A673 (cell line): ENCODE measurements at regions not wholly inside any gene's neighbourhood (a gene's known extent, or its start where the extent isn't known, plus 50 kb on each side); places are given as distances from the start of the nearest gene placed in this dataset.
A peak's percentile ranks its signal among the peaks of the same experiment; 100 is the strongest.

Source experiments
- BruUV-seq: library from RNA; stranded (reverse); fragments of 400-500 nt; replicated peaks from 2 replicates; lab custom pipeline; 2021; lab: Mats Ljungman, UMichigan
- CTCF ChIA-PET: fragments of 300-600 bp; sonication (Branson Sonifier 250); formaldehyde crosslinking; loops from one replicate; lab custom pipeline; 2022; ENCODE audit warnings: antibody characterized with exemption; lab: Charles Lee
- POLR2A ChIA-PET: fragments of 300-600 bp; sonication (Branson Sonifier 250); formaldehyde crosslinking; loops from one replicate; lab custom pipeline; 2022; ENCODE audit warnings: antibody characterized with exemption; ENCODE audit not compliant: low non-redundant PET; lab: Charles Lee
- DNase-seq: peaks from one replicate; pipeline ENCODE4 v3.0.0-alpha.2; 2015; ENCODE audit warnings: low spot score
- H3K27ac ChIP-seq: fragments of 200-600 bp; sonication (generic); 2 replicates; pipeline ENCODE4 v1.5.1; 2016; ENCODE audit warnings: mixed run types, low read depth, mild to moderate bottlenecking, mixed read lengths, antibody characterized with exemption, low read length; ENCODE audit not compliant: poor library complexity, severe bottlenecking
- H3K27me3 ChIP-seq: fragments of 200-600 bp; sonication (generic); replicated peaks from 2 replicates; pipeline ENCODE4 v1.6.1; 2017; ENCODE audit warnings: mixed run types, low read depth, mild to moderate bottlenecking, mixed read lengths, antibody characterized with exemption, low read length; ENCODE audit not compliant: insufficient read depth, poor library complexity
- H3K36me3 ChIP-seq: fragments of 200-600 bp; sonication (generic); 2 replicates; pipeline ENCODE4 v1.6.1; 2016; ENCODE audit warnings: mixed run types, mild to moderate bottlenecking, mixed read lengths, antibody characterized with exemption, low read length; ENCODE audit not compliant: insufficient read depth, poor library complexity, severe bottlenecking
- H3K4me1 ChIP-seq: fragments of 200-600 bp; sonication (generic); 2 replicates; pipeline ENCODE4 v1.6.1; 2017; ENCODE audit warnings: mixed run types, mild to moderate bottlenecking, mixed read lengths, antibody characterized with exemption, low read length; ENCODE audit not compliant: insufficient read depth, poor library complexity, severe bottlenecking
- H3K4me3 ChIP-seq: fragments of 200-600 bp; sonication (generic); 2 replicates; pipeline ENCODE4 v1.5.1; 2016; ENCODE audit warnings: low read depth, mixed run types, mild to moderate bottlenecking, mixed read lengths, low read length; ENCODE audit not compliant: poor library complexity, severe bottlenecking
- H3K9me3 ChIP-seq: fragments of 200-600 bp; sonication (generic); 2 replicates; pipeline ENCODE4 v1.6.1; 2016; ENCODE audit warnings: mixed run types, low read depth, mild to moderate bottlenecking, mixed read lengths, antibody characterized with exemption, low read length; ENCODE audit not compliant: poor library complexity, severe bottlenecking
- CTCF ChIP-seq: fragments of 300-800, 200-600 bp; sonication (generic); conservative IDR thresholded peaks from 2 replicates; pipeline ENCODE4 v1.5.1; 2017; ENCODE audit warnings: low read depth, mild to moderate bottlenecking, antibody characterized with exemption, low read length, moderate library complexity, mixed read lengths
- EZH2 ChIP-seq: fragments of 200-600 bp; sonication (generic); IDR thresholded peaks from 2 replicates; pipeline ENCODE4 v1.6.1; 2017; ENCODE audit warnings: borderline replicate concordance, low read depth, mild to moderate bottlenecking, mixed read lengths, antibody characterized with exemption, low read length; ENCODE audit not compliant: poor library complexity, severe bottlenecking
- intact Hi-C: fragments of 100-400 bp; cut with micrococcal nuclease; formaldehyde crosslinking; loops from one replicate; pipeline ENCODE4 v1.10.0; 2022; ENCODE audit not compliant: unreplicated experiment

GRCh38 chr3:44092497-44092896 is 149.2 kb upstream of the TOPAZ1 start:
- Histone ChIP-seq H3K4me3 (no peak overlapping the region), H3K4me1 (no peaks in the 10 kb centered on the region), H3K27me3 (no peaks in the 10 kb centered on the region), H3K27ac (no peak overlapping the region), H3K9me3 (no peaks in the 10 kb centered on the region), H3K36me3 (no peaks in the 10 kb centered on the region)
- ChIA-PET POLR2A (no interaction called here), CTCF (no interaction called here)
- DNase-seq: no peak
- intact Hi-C loops: no loop called here
- BruUV-seq: no TSS peak
- TF ChIP-seq EZH2: no peak
- no peak for TF ChIP-seq CTCF

- H3K36me3 ChIP-seq: no peaks in the 10 kb centered on the region
- ChIA-PET POLR2A (no interaction called here), CTCF (no interaction called here)
- intact Hi-C loops: no loop called here
- no peak for TF ChIP-seq EZH2
- no peak for TF ChIP-seq CTCF
- H3K9me3 ChIP-seq: no peaks in the 10 kb centered on the region
- H3K4me3 ChIP-seq: no peak overlapping the region
- BruUV-seq: no TSS peak
- no peak for DNase-seq
- H3K4me1 ChIP-seq: peaks cover 5% of the 10 kb centered on the region
- no peaks in the 10 kb centered on the region for H3K27me3 ChIP-seq
- no peak overlapping the region for H3K27ac ChIP-seq
Measured at GRCh38 chr3:44093531-44093930, 148.2 kb upstream of the TOPAZ1 start.

DNA sequence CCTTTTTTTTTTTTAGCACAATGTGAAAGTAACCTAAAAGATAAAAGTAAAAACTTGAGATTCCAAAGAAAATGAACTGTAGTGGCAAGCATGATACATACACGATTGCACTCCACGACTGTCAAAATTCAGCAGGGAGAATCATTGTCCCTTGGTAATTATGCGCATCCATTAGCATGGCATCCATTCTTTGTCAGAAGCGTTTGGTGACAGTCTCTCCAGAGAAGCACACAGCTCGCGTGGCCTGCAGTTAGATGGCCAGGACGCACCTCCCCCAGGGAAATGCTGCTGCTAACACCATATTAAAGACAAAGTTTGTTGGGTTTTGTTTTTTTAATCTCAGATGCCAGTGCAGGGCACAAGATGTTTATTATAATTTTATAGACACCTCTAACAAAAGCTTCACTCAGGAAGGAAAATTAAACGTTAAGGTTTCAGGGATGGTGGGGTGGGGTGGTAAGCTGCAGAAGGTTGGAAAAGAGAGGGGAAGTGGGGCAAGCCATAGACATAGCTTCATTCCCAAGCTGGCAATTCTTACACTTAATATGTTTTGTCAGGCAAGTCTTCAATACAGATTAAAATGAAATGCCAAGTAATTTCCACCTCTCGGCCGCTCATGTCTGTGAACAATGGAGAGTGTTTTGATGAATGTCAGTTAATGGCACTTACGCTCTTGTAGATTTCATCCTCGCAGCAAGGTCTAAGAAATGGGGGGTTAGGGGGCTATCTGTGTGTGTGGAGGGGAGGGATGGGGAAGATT is 142.8 kb upstream of the TOPAZ1 start:
- no peaks in the 10 kb centered on the region for H3K9me3 ChIP-seq
- no peak overlapping the region for H3K27ac ChIP-seq
- peak; percentile 45 for DNase-seq
- no peaks in the 10 kb centered on the region for H3K27me3 ChIP-seq
- BruUV-seq: no TSS peak
- peaks cover 17% of the 10 kb centered on the region for H3K4me1 ChIP-seq
- no peaks in the 10 kb centered on the region for H3K36me3 ChIP-seq
- CTCF ChIA-PET: no interaction called here
- no peak overlapping the region for H3K4me3 ChIP-seq
- POLR2A ChIA-PET: no interaction called here
- intact Hi-C loops: no loop called here
- TF ChIP-seq CTCF (no peak), EZH2 (no peak)
